DND-41 (cell line): ENCODE measurements at regions not wholly inside any gene's neighbourhood (a gene's known extent, or its start where the extent isn't known, plus 50 kb on each side); places are given as distances from the start of the nearest gene placed in this dataset.

Experiments
- ATAC-seq: fragments of 200-7000 bp; cut with Tn5 transposase; 3 replicates; pipeline ENCODE4 v1.9.1; 2021; ENCODE audit warnings: low read depth; ENCODE audit not compliant: insufficient read depth
- DNase-seq: peaks from one replicate; pipeline ENCODE4 v3.0.0-alpha.2; 2020
- H2AFZ ChIP-seq: 2 replicates; pipeline ENCODE4 v1.6.0; 2012; ENCODE audit warnings: low read depth, low read length
- H3K27ac ChIP-seq: 2 replicates; pipeline ENCODE4 v1.5.1; 2012; ENCODE audit warnings: low read length, inconsistent platforms
- H3K27me3 ChIP-seq: fragments of 200-600 bp; sonication (generic); 2 replicates; pipeline ENCODE4 v1.6.0; 2012; ENCODE audit warnings: low read length, mild to moderate bottlenecking, inconsistent platforms; ENCODE audit not compliant: insufficient read depth, poor library complexity
- H3K36me3 ChIP-seq: 2 replicates; pipeline ENCODE4 v1.5.1; 2012; ENCODE audit warnings: low read length, inconsistent platforms; ENCODE audit not compliant: insufficient read depth
- H3K4me1 ChIP-seq: 2 replicates; pipeline ENCODE4 v1.5.1; 2012; ENCODE audit warnings: mild to moderate bottlenecking, low read length; ENCODE audit not compliant: insufficient read depth
- H3K4me2 ChIP-seq: 2 replicates; pipeline ENCODE4 v1.6.0; 2012; ENCODE audit warnings: mild to moderate bottlenecking, moderate library complexity, low read length, inconsistent platforms; ENCODE audit not compliant: insufficient read depth
- H3K4me3 ChIP-seq, 2 experiments: fragments of 200-600 bp in 1 of 2; shearing (Covaris generic) in 1 of 2; 2 replicates each; pipeline ENCODE4 v1.5.1; 2012 to 2016; ENCODE audit warnings: inconsistent platforms in 2 of 2, low read length in 2 of 2, mild to moderate bottlenecking in 2 of 2, low read depth in 1 of 2, moderate library complexity in 1 of 2
- H3K79me2 ChIP-seq: 2 replicates; pipeline ENCODE4 v1.6.0; 2012; ENCODE audit warnings: low read length, inconsistent platforms; ENCODE audit not compliant: insufficient read depth
- H3K9ac ChIP-seq: 2 replicates; pipeline ENCODE4 v1.6.0; 2012; ENCODE audit warnings: low read depth, mild to moderate bottlenecking, inconsistent platforms, low read length, moderate library complexity
- H3K9me3 ChIP-seq: 2 replicates; pipeline ENCODE4 v1.5.1; 2012; ENCODE audit warnings: low read length, moderate library complexity, mild to moderate bottlenecking, inconsistent platforms; ENCODE audit not compliant: insufficient read depth, severe bottlenecking
- H4K20me1 ChIP-seq: 2 replicates; pipeline ENCODE4 v1.6.0; 2012; ENCODE audit warnings: low read length; ENCODE audit not compliant: insufficient read depth
- EZH2 ChIP-seq: IDR thresholded peaks from 3 replicates; pipeline ENCODE4 v1.6.1; 2012; ENCODE audit warnings: borderline replicate concordance, low read depth, mild to moderate bottlenecking, moderate library complexity, low read length, inconsistent platforms; ENCODE audit not compliant: severe bottlenecking
- TF ChIP-seq, protein P1 (sequence below): IDR thresholded peaks from 2 replicates; pipeline ENCODE4 v1.5.1; 2012; ENCODE audit warnings: borderline replicate concordance, low read length, moderate library complexity, mild to moderate bottlenecking; ENCODE audit not compliant: poor library complexity, severe bottlenecking; ENCODE audit errors: extremely low read depth

DNA sequence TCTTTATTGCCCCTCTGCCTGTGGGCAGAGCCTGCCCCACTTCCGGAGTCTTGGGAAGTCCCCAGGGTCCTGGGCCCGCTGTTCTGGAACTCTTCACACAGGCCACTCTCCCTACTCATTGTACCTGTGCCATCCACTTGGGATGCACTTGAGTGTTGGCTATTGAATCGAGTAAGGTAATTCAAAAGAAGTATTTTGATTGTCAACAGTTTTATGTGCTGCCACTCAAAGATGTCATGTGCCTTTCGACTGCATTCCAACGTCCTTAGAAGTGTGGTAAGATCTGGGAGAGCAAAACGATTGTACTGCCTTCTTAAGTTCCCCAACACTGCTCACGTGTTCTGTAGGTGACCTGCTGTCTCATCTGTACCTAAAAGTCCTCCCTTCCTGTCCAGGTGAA, 77.0 kb upstream of the SMIM21 start:
- H3K79me2 ChIP-seq, result no peaks in the 10 kb centered on the region
- no peak for ATAC-seq
- no peak overlapping the region for H3K4me2 ChIP-seq

DNA sequence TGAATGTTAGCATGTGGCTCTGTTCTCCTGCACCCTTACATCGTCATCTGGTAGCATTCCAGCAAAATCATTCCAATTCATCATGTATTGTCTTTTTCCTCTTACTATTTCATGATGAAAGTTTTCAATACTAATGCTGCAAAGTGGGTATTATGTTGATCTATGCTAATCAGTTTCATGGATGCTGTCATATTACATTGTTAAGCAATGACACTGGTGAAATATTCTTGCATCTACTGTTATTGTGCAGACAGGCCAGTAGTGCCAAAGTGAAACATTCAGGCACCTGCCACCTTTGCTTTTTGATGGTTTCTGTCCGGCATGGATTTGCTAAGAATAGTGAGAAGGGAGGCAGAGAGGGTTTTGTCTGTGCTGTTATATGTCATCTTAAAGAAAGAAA, 76.1 kb upstream of the SMIM21 start:
- Histone ChIP-seq H3K27ac (no peak overlapping the region), H3K9me3 (no peaks in the 10 kb centered on the region), H4K20me1 (no peaks in the 10 kb centered on the region), H3K36me3 (no peaks in the 10 kb centered on the region), H3K4me1 (no peaks in the 10 kb centered on the region), H2AFZ (no peak overlapping the region), H3K4me2 (no peak overlapping the region), H3K27me3 (peaks cover 2% of the 10 kb centered on the region), H3K79me2 (no peaks in the 10 kb centered on the region), H3K9ac (no peak overlapping the region), H3K4me3 (no peak overlapping the region)
- TF ChIP-seq EZH2, result no peak
- TF ChIP-seq, protein P1, sequence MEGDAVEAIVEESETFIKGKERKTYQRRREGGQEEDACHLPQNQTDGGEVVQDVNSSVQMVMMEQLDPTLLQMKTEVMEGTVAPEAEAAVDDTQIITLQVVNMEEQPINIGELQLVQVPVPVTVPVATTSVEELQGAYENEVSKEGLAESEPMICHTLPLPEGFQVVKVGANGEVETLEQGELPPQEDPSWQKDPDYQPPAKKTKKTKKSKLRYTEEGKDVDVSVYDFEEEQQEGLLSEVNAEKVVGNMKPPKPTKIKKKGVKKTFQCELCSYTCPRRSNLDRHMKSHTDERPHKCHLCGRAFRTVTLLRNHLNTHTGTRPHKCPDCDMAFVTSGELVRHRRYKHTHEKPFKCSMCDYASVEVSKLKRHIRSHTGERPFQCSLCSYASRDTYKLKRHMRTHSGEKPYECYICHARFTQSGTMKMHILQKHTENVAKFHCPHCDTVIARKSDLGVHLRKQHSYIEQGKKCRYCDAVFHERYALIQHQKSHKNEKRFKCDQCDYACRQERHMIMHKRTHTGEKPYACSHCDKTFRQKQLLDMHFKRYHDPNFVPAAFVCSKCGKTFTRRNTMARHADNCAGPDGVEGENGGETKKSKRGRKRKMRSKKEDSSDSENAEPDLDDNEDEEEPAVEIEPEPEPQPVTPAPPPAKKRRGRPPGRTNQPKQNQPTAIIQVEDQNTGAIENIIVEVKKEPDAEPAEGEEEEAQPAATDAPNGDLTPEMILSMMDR, result no peak
- ATAC-seq, result no peak
- DNase-seq, result no peak

More for the DNA sequence above, 77.0 kb upstream of the SMIM21 start:
- Histone ChIP-seq H3K9ac (no peak overlapping the region), H3K4me3 (no peak overlapping the region), H3K9me3 (no peaks in the 10 kb centered on the region), H3K36me3 (no peaks in the 10 kb centered on the region), H3K27ac (no peak overlapping the region), H3K27me3 (peaks cover 2% of the 10 kb centered on the region), H3K4me1 (no peaks in the 10 kb centered on the region), H2AFZ (no peak overlapping the region), H4K20me1 (no peaks in the 10 kb centered on the region)
- DNase-seq, result no peak
- TF ChIP-seq EZH2, result no peak
- TF ChIP-seq, protein P1, result no peak

DNA sequence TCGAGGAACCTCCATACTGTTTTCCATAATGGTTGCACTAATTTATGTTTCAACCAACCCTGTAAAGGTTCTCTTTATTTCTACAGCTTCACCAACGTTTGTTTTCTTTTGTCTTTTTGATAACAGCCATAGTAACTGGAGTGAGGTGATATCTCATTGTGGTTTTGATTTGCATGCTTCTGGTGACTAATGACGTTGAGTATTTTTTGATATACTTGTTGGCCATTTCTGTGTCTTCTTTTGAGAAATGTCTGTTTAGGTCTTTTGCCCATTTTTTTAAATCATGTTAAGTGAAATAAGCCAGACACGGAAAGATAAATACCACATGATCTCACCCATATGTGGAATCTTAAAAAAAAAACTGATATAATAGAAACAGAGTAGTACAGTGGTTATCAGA, 74.8 kb upstream of the SMIM21 start:
- Histone ChIP-seq H3K79me2 (no peaks in the 10 kb centered on the region), H3K4me1 (no peaks in the 10 kb centered on the region), H3K27ac (no peak overlapping the region), H4K20me1 (no peaks in the 10 kb centered on the region), H3K36me3 (no peaks in the 10 kb centered on the region), H3K27me3 (peaks cover 2% of the 10 kb centered on the region), H3K9ac (no peak overlapping the region), H3K4me2 (no peak overlapping the region), H2AFZ (no peak overlapping the region), H3K4me3 (no peak overlapping the region), H3K9me3 (no peaks in the 10 kb centered on the region)
- DNase-seq (no peak), ATAC-seq (no peak)
- TF ChIP-seq EZH2, result no peak
- TF ChIP-seq, protein P1, result no peak

DNA sequence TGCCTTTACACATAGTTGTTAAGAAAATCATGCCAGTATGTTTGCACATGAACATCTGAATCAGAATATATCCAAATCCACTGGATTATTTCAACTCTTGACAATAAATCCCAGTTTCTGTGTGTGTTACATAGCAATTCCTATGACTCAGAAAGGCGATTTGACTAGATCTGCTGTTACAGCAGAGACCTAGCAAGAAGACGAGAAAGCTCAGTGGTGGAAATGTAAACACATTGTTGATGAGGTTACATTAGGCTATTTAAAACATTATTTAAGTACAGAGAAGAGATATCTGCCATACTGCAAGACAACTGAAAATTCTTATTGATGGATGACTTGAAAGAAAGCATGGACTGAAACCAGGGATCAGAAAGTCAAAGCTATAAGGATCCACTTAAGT, 73.0 kb upstream of the SMIM21 start:
- no peak for ATAC-seq
- no peak overlapping the region for H3K4me3 ChIP-seq
- TF ChIP-seq EZH2, result no peak
- TF ChIP-seq, protein P1, result no peak
- H2AFZ ChIP-seq, result no peak overlapping the region
- H3K4me1 ChIP-seq, result no peaks in the 10 kb centered on the region
- no peak for DNase-seq
- no peaks in the 10 kb centered on the region for H3K36me3 ChIP-seq
- H3K9ac ChIP-seq, result no peak overlapping the region
- H3K27ac ChIP-seq, result no peak overlapping the region
- H3K27me3 ChIP-seq, result peaks cover 2% of the 10 kb centered on the region
- no peaks in the 10 kb centered on the region for H3K9me3 ChIP-seq
- H3K4me2 ChIP-seq, result no peak overlapping the region
- H3K79me2 ChIP-seq, result no peaks in the 10 kb centered on the region
- H4K20me1 ChIP-seq, result no peaks in the 10 kb centered on the region
